HG03378 (cell line): ENCODE measurements at regions not wholly inside any gene's neighbourhood (a gene's known extent, or its start where the extent isn't known, plus 50 kb on each side); places are given as distances from the start of the nearest gene placed in this dataset.
"Not testable (repeated sequence)": the region's sequence is repeated elsewhere in the genome, so short reads cannot be mapped to it uniquely, and the experiment has no call there.

ENCODE experiments used
- ATAC-seq: cut with Tn5 transposase; IDR thresholded peaks from one replicate; pipeline ENCODE4 v1.9.1; 2021; ENCODE audit warnings: mild to moderate bottlenecking, moderate library complexity; ENCODE audit not compliant: unreplicated experiment

DNA sequence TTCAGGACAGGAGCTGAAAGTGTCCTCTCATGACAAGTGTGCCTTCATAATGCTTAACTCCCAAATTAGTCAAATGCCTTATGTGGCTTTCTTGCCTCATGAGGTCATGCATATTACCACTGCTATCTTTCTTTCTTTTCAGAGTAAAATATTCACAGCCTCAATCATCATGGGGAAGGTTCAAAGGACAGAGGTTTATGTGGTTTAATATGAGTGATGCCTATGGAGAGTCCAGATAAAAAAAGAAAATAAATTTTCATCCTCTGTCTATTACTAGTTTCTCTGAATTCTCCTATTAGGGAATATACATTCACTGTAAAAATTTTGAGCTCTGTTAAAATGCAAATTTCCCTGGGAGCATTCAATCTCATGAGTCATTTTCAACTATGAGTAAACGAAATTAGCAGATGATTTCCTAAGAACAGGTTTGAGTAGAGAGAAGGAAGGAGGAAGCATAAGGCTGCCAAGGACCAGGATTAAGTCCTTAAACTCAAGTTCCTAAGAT is 396.9 kb upstream of the ADGRB3 start:
- peak; percentile 57 for ATAC-seq

GRCh38 chr6:68237205-68237604 is 397.9 kb upstream of the ADGRB3 start:
- ATAC-seq: no peak

- ATAC-seq: no peak
Measured at GRCh38 chr6:68235326-68235784, 399.7 kb upstream of the ADGRB3 start.

DNA sequence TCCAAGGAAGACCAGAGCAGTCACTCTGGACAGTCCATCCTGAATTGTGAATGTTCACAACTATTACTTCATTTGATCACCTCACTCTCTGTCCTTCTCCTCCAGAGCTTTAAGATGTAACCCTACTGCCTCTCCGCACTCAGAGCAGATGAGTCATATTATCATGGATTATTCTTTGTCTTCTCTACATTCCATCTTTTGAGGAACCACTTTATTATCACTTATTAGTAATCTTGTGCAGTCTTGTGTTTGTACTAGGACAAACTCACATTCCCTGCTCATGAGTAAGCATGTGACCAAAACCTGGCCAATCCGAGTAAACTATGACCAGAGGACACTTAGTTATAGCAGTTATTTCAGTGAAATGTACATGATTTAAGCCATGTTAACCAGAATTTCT is 401.5 kb upstream of the ADGRB3 start:
- ATAC-seq: no peak

DNA sequence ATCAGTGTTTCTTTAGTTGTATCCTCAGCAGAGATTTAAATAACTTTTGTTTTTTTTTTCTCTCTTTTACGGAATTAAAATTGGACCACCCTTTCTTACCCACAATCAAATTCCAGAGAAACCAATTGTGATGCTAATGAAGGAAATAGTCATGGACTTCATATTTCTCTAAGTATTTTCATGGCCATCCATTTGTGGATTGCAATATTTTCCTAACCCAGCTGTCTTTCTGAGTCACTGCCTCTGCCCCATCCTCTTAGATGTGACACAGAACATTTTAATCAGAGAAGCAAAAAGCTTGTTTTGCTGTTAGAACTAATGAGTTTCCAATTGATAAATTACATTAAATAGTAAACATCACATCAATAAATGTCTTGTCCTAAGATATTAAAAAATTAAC is 405.5 kb upstream of the ADGRB3 start:
- ATAC-seq: no peak

DNA sequence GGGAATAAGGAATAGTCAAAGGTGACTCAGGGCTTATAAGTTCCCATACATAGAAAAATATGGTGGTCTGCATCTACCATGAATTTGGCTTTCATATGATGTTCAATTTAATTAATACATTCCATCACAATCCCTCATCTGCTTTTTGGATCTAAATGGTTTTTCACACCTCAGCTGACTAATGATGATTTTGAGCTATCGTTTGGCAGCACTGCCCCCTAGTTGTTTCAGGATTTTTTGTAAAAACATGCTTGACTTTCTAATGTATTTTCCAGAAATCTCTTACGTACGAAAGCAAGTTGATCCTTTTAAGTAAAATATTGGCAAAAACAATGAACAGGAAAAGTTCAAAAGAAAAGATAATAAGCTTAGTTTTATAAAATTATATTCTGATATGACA is 408.6 kb upstream of the ADGRB3 start:
- ATAC-seq: no peak

GRCh38 chr6:68225729-68226128 is 409.4 kb upstream of the ADGRB3 start:
- ATAC-seq: no peak

DNA sequence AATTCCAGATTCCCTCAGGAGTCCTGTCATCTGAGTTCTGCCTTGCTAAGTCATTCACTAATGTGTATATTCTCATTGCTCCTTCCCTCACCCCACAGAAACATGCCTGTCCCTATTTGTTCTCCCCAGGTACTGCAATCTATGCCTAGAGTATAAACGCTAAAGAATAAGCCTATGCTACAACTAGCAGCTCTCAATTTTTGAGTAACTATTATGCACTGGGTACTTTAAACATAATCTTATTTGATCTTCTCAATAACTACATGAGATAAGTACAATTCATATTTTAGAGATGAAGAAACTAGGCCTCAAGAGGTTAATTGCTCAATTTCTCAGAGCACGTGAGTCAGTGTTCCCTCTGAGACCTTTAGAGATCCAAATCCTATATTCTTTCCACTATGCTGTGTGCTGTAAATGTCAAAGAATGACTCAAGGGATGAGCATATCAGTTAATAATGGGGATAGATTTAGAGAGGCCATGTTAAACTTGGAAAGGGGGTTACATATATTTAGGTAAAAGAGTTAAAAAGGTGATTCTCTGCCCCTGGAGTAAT is 423.8 kb upstream of the ADGRB3 start:
- ATAC-seq: no peak

GRCh38 chr6:68207612-68208011 is 427.5 kb upstream of the ADGRB3 start:
- not testable (repeated sequence) for ATAC-seq

DNA sequence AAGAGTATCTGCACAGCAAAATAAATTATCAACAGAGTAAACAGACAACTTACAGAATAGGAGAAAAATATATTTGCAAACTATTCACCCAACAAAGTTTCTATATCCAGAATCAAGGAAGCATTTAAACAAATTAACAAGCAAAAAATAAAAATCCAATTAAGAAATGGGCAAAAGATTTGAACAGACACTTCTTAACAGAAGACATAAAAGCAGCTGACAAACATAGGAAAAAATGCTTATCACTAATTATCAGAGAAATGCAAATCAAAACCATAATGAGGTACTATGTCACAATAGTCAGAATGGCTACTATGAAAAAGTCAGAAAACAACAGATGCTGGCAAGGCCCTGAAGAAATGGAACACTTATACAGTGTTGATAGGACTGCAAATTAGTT is 434.2 kb upstream of the ADGRB3 start:
- no peak for ATAC-seq

DNA sequence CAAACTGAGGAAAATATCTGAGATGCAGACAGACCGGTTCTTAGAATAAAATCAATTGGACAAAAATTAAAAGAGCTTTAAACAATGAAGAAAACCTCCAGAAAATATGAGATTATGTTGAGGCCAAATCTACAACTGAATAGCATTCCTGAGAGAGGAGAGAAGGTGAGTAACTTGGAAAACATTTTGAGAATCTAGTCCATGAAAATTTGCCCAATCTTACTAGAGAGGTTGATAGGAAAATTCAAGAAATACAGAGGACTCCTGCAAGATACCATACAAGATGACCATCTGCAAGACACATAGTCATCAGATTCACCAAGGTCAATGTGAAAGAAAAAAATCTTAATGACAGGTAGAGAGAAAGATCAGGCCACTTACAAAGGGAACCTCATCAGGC is 437.7 kb upstream of the ADGRB3 start:
- ATAC-seq: no peak

GRCh38 chr6:68196645-68197044 is 438.4 kb upstream of the ADGRB3 start:
- ATAC-seq: no peak

DNA sequence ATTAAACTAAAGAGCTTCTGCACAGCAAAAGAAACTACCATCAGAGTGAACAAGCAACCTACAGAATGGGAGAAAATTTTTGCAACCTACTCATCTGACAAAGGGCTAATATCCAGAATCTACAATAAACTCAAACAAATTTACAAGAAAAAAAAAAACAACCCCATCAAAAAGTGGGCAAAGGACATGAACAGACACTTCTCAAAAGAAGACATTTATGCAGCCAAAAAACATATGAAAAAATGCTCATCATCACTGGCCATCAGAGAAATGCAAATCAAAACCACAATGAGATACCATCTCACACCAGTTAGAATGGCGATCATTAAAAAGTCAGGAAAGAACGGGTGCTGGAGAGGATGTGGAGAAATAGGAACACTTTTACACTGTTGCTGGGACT is 439.3 kb upstream of the ADGRB3 start:
- not testable (repeated sequence) for ATAC-seq

DNA sequence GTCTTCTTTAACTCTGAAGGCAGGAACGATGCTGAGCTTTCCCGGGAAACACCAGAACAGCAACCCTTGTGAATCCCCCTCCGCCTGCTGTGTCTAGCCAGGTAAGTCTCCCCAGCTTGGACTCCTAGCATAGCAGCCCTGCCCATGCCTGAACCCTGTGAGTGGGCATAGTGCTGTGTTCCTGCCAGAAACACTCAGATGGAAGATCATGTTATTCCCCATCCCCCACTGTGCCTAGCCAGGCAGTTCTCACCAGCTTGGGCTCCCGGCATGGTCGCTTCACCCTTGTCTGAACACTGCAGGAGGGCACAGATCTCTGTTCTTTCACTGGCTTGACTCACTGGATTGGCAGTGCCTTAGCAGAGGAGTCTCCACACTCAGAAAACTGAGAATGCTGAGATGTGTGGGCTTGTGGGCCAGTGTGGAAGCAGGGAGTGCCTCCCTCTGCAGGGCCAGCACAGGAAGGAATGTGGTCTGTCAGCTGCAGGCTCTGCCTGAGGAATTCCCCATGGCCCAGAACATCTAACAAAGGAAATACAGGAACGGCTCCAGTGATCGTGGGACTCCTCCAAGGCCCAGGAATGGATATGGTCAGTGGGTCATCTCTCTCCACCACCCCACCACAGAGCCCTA is 440.1 kb upstream of the ADGRB3 start:
- ATAC-seq: no peak

GRCh38 chr6:68192988-68193387 is 442.1 kb upstream of the ADGRB3 start:
- ATAC-seq: no peak

DNA sequence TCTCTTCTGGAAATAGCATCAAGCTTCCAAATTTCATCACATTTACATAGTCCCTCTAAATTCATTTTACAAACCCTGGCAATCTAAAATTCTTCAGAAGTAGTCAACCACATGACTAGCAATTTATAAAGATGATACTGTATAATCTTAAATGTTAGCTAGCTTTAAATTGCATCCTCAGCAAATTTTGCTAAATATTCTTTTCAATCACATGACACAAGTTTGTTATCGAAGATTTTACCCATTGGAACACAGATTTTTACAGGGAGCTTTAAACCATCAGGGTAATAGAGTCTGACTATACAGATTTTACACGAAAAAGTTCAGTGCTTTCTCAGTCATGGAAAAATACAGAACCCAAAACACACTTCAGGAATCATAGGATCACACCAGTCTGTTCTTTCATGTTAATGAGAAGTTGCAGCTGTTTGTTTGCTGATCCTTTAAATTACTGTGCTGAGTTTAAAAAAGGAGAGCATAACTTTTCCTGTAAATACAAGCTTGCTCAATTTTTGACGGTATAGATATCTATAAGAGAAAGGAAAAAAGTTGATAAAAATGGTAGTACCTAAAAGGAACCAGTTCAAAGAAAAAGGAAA is 445.8 kb upstream of the ADGRB3 start:
- no peak for ATAC-seq

GRCh38 chr6:68186870-68187269 is 448.2 kb upstream of the ADGRB3 start:
- ATAC-seq: no peak

DNA sequence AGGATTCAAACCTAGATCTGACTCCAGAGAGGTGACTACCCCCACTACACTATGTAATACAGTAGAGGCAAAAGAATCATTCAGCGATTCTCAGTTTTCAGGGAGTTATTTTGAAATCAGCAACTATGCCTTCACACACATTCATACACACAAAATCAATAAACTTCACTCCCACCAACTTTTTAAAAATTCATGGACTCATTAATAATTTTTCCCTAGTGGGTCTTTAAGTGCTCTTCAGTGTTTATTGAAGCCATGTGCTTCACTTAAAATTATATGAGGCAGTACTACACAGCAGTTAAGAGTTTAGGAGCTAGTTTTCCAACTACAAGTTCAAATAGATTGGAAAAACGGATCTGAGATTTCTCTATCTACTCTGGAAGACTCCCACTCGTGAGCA is 452.7 kb upstream of the ADGRB3 start:
- no peak for ATAC-seq

- ATAC-seq: not testable (repeated sequence)
Measured at GRCh38 chr6:68181027-68181426, 454.1 kb upstream of the ADGRB3 start.

GRCh38 chr6:68173616-68174015 is 461.5 kb upstream of the ADGRB3 start:
- no peak for ATAC-seq

GRCh38 chr6:68169922-68170321 is 465.2 kb upstream of the ADGRB3 start:
- no peak for ATAC-seq

DNA sequence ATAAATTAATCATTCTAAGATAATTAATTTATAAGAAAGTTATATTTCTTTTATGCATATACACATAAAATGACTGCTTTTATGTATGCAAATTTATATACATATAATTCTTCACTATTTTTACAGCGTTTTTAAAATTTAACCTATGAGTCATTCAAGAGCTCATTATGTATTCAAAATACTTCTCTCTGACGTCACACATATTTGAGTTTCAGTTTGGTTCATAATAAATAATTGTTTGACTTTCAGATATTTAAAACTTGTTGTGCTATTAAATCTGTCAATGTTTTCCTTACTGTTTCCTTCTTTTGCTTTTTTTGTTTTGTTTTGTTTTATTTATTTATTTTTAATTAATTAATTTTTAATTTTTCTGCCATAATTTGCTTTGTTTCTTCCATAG is 467.5 kb upstream of the ADGRB3 start:
- no peak for ATAC-seq
